HCT116 (cell line): ENCODE measurements at regions not wholly inside any gene's neighbourhood (a gene's known extent, or its start where the extent isn't known, plus 50 kb on each side); places are given as distances from the start of the nearest gene placed in this dataset.
"Not testable (repeated sequence)": the region's sequence is repeated elsewhere in the genome, so short reads cannot be mapped to it uniquely, and the experiment has no call there.

Experiments used
- ATAC-seq: fragments of 200-7000 bp; cut with Tn5 transposase; 2 replicates; pipeline ENCODE4 v1.9.1; 2020; ENCODE audit warnings: mild to moderate bottlenecking, moderate library complexity
- BruUV-seq: library from RNA; stranded (reverse); fragments of 400-500 nt; replicated peaks from 2 replicates; lab custom pipeline; 2021; lab: Mats Ljungman, UMichigan
- CTCF ChIA-PET: fragments of 300-600 bp; sonication (Branson Sonifier 250); formaldehyde crosslinking; loops from one replicate; lab custom pipeline; 2021; ENCODE audit warnings: antibody characterized with exemption; lab: Charles Lee
- POLR2A ChIA-PET: fragments of 300-600, 350-600 bp; sonication (Branson Sonifier 250); formaldehyde crosslinking; loops from one replicate; lab custom pipeline; 2021; ENCODE audit warnings: antibody characterized with exemption; lab: Charles Lee
- RAD21 ChIA-PET, 2 experiments: fragments of 300-600 bp; sonication (Branson Sonifier 250); formaldehyde crosslinking; loops; one replicate each; lab custom pipeline; 2023; ENCODE audit warnings: low total read pairs in 2 of 2; ENCODE audit not compliant: uncharacterized antibody in 2 of 2, unreplicated experiment in 2 of 2, low non-redundant PET in 1 of 2; lab: Charles Lee
- DNase-seq: peaks from one replicate; pipeline ENCODE4 v3.0.0-alpha.2; 2010; ENCODE audit warnings: low read depth, low spot score
- H2AFZ ChIP-seq: fragments of 200-600 bp; shearing (Covaris generic), sonication (generic); 2 replicates; pipeline ENCODE4 v1.6.1; 2017; ENCODE audit warnings: low read depth, mixed run types, mixed read lengths, antibody characterized with exemption, low read length; ENCODE audit not compliant: poor library complexity, severe bottlenecking
- H3K27ac ChIP-seq: 2 replicates; pipeline ENCODE4 v1.5.1; 2012; ENCODE audit warnings: low read depth, low read length
- H3K27me3 ChIP-seq: fragments of 200-600 bp; sonication (generic); 2 replicates; pipeline ENCODE4 v1.6.1; 2016; ENCODE audit warnings: mixed run types, low read length, mixed read lengths; ENCODE audit not compliant: insufficient read depth
- H3K36me3 ChIP-seq, 2 experiments: fragments of 200-500 bp in 1 of 2; fragments of 200-600 bp in 1 of 2; sonication (Bioruptor generic) in 1 of 2; sonication (generic) in 1 of 2; 2 replicates each; pipeline versions ENCODE4 v1.5.1 to v1.6.1; 2014 to 2016; ENCODE audit warnings: low read length in 2 of 2, inconsistent platforms in 1 of 2, mixed read lengths in 1 of 2, mixed run types in 1 of 2; ENCODE audit not compliant: insufficient read depth in 2 of 2, control insufficient read depth in 1 of 2
- H3K4me1 ChIP-seq, 2 experiments: fragments of 200-600 bp in 1 of 2; sonication (generic) in 1 of 2; 2 replicates each; pipeline versions ENCODE4 v1.5.1 to v1.6.1; 2012 to 2017; ENCODE audit warnings: low read length in 2 of 2, inconsistent platforms in 1 of 2, mild to moderate bottlenecking in 1 of 2, mixed read lengths in 1 of 2, mixed run types in 1 of 2, moderate library complexity in 1 of 2; ENCODE audit not compliant: insufficient read depth in 2 of 2, control insufficient read depth in 1 of 2
- H3K4me2 ChIP-seq: fragments of 200-600 bp; sonication (generic); 2 replicates; pipeline ENCODE4 v1.6.1; 2017; ENCODE audit warnings: mixed run types, low read length, mixed read lengths
- H3K4me3 ChIP-seq, 2 experiments: fragments of 200-600 bp in 1 of 2; sonication (generic) in 1 of 2; replicated peaks in 1 of 2; 2 replicates each; pipeline ENCODE4 v1.5.1; 2011 to 2016; ENCODE audit warnings: low read length in 2 of 2, control low read depth in 1 of 2, low read depth in 1 of 2, mild to moderate bottlenecking in 1 of 2, mixed read lengths in 1 of 2, mixed run types in 1 of 2
- H3K79me2 ChIP-seq: fragments of 200-600 bp; sonication (generic); 2 replicates; pipeline ENCODE4 v1.6.1; 2017; ENCODE audit warnings: mild to moderate bottlenecking, mixed run types, low read length, moderate library complexity, mixed read lengths; ENCODE audit not compliant: insufficient read depth
- H3K9ac ChIP-seq: fragments of 200-600 bp; sonication (generic); 2 replicates; pipeline ENCODE4 v1.6.1; 2016; ENCODE audit warnings: low read length, mixed read lengths
- H3K9me2 ChIP-seq: fragments of 200-600 bp; sonication (generic), shearing (Covaris generic); 2 replicates; pipeline ENCODE4 v1.6.1; 2017; ENCODE audit warnings: mixed run types, mild to moderate bottlenecking, moderate library complexity; ENCODE audit not compliant: insufficient read depth
- H3K9me3 ChIP-seq, 2 experiments: fragments of 200-500 bp in 1 of 2; fragments of 200-600 bp in 1 of 2; sonication (Bioruptor generic) in 1 of 2; sonication (generic) in 1 of 2; 2 replicates each; pipeline ENCODE4 v1.6.1; 2014 to 2017; ENCODE audit warnings: low read length in 2 of 2, mixed read lengths in 2 of 2, inconsistent platforms in 1 of 2, low read depth in 1 of 2, mild to moderate bottlenecking in 1 of 2, mixed run types in 1 of 2, moderate library complexity in 1 of 2; ENCODE audit not compliant: control insufficient read depth in 1 of 2, insufficient read depth in 1 of 2
- H4K20me1 ChIP-seq: fragments of 200-600 bp; sonication (generic), shearing (Covaris generic); 2 replicates; pipeline ENCODE4 v1.6.1; 2017; ENCODE audit warnings: mixed run types, mild to moderate bottlenecking, moderate library complexity; ENCODE audit not compliant: insufficient read depth
- CBX3 ChIP-seq: IDR thresholded peaks from 2 replicates; pipeline ENCODE4 v1.6.1; 2012; ENCODE audit warnings: low read depth
- CEBPB ChIP-seq: IDR thresholded peaks from 2 replicates; pipeline ENCODE4 v1.6.1; 2012; ENCODE audit warnings: low read depth
- EZH2phosphoT487 ChIP-seq: fragments of 200-600 bp; IDR thresholded peaks from 2 replicates; pipeline ENCODE4 v1.6.1; 2018; ENCODE audit warnings: antibody characterized with exemption, borderline replicate concordance
- JUND ChIP-seq: IDR thresholded peaks from 2 replicates; pipeline ENCODE4 v1.6.1; 2012
- SP1 ChIP-seq: IDR thresholded peaks from 2 replicates; pipeline ENCODE4 v1.6.1; 2012; ENCODE audit warnings: low read depth
- ZNF274 ChIP-seq: fragments of 200-500 bp; sonication (Bioruptor generic); IDR thresholded peaks from 2 replicates; pipeline ENCODE4 v1.6.1; 2014; ENCODE audit warnings: mild to moderate bottlenecking, low read depth, low read length, inconsistent platforms
- intact Hi-C: fragments of 100-400 bp; cut with micrococcal nuclease; formaldehyde crosslinking; loops from 2 replicates; pipeline ENCODE4 v1.10.0; 2022
- TF ChIP-seq, protein P1 (sequence below): IDR thresholded peaks from 2 replicates; pipeline ENCODE4 v1.6.1; 2012; ENCODE audit warnings: low read depth
- TF ChIP-seq, protein P2 (sequence below), 3 experiments: fragments of 200-600 bp in 1 of 3; sonication (generic) in 1 of 3; IDR thresholded peaks in 2 of 3; conservative IDR thresholded peaks in 1 of 3; 2 replicates each; pipeline ENCODE4 v1.5.1; 2012 to 2017; ENCODE audit warnings: low read depth in 2 of 3, low read length in 2 of 3, antibody characterized with exemption in 1 of 3, borderline replicate concordance in 1 of 3, control low read depth in 1 of 3, mild to moderate bottlenecking in 1 of 3, mixed read lengths in 1 of 3, mixed run types in 1 of 3, moderate library complexity in 1 of 3; ENCODE audit not compliant: insufficient read depth in 1 of 3

DNA sequence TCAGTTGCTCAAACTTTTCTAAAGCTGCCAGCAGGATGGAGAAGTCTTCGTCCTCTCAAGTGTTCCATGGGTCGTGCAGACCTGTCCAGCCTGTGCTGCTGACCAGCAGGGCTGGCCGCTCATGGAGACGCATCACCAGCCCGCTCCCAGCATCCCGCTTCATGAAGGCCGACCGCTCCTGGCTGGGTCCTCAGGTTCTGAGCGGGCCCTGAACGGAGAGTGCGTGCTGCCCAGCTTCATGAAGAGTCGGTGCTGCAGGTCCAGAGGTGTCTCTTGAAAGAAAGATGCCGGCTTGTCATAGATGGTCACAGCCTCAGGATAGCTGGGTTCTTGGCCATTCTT, 75.8 kb upstream of the KCNAB1 start (continued):
- TF ChIP-seq, protein P1, sequence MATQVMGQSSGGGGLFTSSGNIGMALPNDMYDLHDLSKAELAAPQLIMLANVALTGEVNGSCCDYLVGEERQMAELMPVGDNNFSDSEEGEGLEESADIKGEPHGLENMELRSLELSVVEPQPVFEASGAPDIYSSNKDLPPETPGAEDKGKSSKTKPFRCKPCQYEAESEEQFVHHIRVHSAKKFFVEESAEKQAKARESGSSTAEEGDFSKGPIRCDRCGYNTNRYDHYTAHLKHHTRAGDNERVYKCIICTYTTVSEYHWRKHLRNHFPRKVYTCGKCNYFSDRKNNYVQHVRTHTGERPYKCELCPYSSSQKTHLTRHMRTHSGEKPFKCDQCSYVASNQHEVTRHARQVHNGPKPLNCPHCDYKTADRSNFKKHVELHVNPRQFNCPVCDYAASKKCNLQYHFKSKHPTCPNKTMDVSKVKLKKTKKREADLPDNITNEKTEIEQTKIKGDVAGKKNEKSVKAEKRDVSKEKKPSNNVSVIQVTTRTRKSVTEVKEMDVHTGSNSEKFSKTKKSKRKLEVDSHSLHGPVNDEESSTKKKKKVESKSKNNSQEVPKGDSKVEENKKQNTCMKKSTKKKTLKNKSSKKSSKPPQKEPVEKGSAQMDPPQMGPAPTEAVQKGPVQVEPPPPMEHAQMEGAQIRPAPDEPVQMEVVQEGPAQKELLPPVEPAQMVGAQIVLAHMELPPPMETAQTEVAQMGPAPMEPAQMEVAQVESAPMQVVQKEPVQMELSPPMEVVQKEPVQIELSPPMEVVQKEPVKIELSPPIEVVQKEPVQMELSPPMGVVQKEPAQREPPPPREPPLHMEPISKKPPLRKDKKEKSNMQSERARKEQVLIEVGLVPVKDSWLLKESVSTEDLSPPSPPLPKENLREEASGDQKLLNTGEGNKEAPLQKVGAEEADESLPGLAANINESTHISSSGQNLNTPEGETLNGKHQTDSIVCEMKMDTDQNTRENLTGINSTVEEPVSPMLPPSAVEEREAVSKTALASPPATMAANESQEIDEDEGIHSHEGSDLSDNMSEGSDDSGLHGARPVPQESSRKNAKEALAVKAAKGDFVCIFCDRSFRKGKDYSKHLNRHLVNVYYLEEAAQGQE, result no peak
- no peak for TF ChIP-seq ZNF274
- TF ChIP-seq, protein P2, sequence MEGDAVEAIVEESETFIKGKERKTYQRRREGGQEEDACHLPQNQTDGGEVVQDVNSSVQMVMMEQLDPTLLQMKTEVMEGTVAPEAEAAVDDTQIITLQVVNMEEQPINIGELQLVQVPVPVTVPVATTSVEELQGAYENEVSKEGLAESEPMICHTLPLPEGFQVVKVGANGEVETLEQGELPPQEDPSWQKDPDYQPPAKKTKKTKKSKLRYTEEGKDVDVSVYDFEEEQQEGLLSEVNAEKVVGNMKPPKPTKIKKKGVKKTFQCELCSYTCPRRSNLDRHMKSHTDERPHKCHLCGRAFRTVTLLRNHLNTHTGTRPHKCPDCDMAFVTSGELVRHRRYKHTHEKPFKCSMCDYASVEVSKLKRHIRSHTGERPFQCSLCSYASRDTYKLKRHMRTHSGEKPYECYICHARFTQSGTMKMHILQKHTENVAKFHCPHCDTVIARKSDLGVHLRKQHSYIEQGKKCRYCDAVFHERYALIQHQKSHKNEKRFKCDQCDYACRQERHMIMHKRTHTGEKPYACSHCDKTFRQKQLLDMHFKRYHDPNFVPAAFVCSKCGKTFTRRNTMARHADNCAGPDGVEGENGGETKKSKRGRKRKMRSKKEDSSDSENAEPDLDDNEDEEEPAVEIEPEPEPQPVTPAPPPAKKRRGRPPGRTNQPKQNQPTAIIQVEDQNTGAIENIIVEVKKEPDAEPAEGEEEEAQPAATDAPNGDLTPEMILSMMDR (IDR thresholded peaks at IDR 0.05 in 2 of 3, conservative IDR thresholded peaks at IDR 0.05 in 1 of 3; ENCODE audit: borderline replicate concordance in 1 of 3, insufficient read depth in 1 of 3, low read depth in 2 of 3, low read length in 2 of 3), result no peak
- TF ChIP-seq SP1, result no peak
- no peak for TF ChIP-seq EZH2phosphoT487
- no peak for TF ChIP-seq CBX3
- no peak for TF ChIP-seq JUND
- TF ChIP-seq CEBPB, result no peak

DNA sequence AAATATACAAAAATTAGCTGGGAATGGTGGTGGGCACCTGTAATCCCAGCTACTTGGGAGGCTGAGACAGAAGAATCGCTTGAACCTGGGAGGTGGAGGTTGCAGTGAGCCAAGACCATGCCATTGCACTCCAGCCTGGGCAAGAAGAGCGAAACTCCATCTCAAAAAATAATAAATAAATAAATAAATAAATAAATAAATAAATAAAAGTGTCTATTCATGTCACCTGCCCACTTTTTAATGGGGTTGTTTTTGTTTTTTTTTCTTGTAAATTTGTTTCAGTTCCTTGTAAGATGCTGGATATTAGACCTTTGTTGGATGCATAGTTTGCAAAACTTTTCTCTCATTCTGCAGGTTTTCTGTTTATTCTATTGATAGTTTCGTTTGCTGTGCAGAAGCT, 71.9 kb upstream of the KCNAB1 start:
- DNase-seq, ATAC-seq, H3K4me1 ChIP-seq, H3K36me3 ChIP-seq, H4K20me1 ChIP-seq, H3K27me3 ChIP-seq, H3K4me2 ChIP-seq, intact Hi-C loops, CTCF ChIA-PET, H2AFZ ChIP-seq, BruUV-seq, H3K4me3 ChIP-seq, H3K9me2 ChIP-seq, H3K27ac ChIP-seq, H3K79me2 ChIP-seq, POLR2A ChIA-PET, H3K9ac ChIP-seq, RAD21 ChIA-PET, H3K9me3 ChIP-seq: not testable (repeated sequence)
